H9 (cell line): ENCODE measurements at regions not wholly inside any gene's neighbourhood (a gene's known extent, or its start where the extent isn't known, plus 50 kb on each side); places are given as distances from the start of the nearest gene placed in this dataset.
A peak's percentile ranks its signal among the peaks of the same experiment; 100 is the strongest.

Source experiments
- DNase-seq: peaks from one replicate; pipeline ENCODE4 v3.0.0-alpha.2; 2017
- H2AFZ ChIP-seq: one replicate; pipeline ENCODE4 v1.6.1; 2013; ENCODE audit warnings: mild to moderate bottlenecking, low read length, control low read depth, moderate library complexity
- H2AK5ac ChIP-seq: 2 replicates; pipeline ENCODE4 v1.6.1; 2013; ENCODE audit warnings: low read length, control low read depth, mixed read lengths; ENCODE audit not compliant: insufficient read length
- H2BK120ac ChIP-seq: one replicate; pipeline ENCODE4 v1.6.1; 2013; ENCODE audit warnings: low read depth, mild to moderate bottlenecking, low read length, control low read depth, inconsistent platforms; ENCODE audit not compliant: poor library complexity, severe bottlenecking
- H2BK12ac ChIP-seq: 2 replicates; pipeline ENCODE4 v1.6.1; 2013; ENCODE audit warnings: low read length, control low read depth, mixed read lengths, low read depth; ENCODE audit not compliant: insufficient read length
- H2BK15ac ChIP-seq: 2 replicates; pipeline ENCODE4 v1.6.1; 2013; ENCODE audit warnings: low read depth, low read length, control low read depth
- H2BK20ac ChIP-seq: one replicate; pipeline ENCODE4 v1.6.1; 2013; ENCODE audit warnings: low read depth, mild to moderate bottlenecking, low read length, control low read depth, inconsistent platforms; ENCODE audit not compliant: poor library complexity, severe bottlenecking
- H2BK5ac ChIP-seq: 2 replicates; pipeline ENCODE4 v1.6.1; 2013; ENCODE audit warnings: low read length, control low read depth, mixed read lengths; ENCODE audit not compliant: insufficient read length
- H3K14ac ChIP-seq: 2 replicates; pipeline ENCODE4 v1.6.1; 2013; ENCODE audit warnings: low read length, control low read depth; ENCODE audit not compliant: insufficient read depth
- H3K18ac ChIP-seq: 2 replicates; pipeline ENCODE4 v1.6.1; 2013; ENCODE audit warnings: low read depth, mild to moderate bottlenecking, mixed read lengths, low read length, control low read depth; ENCODE audit not compliant: insufficient read length
- H3K23ac ChIP-seq: 2 replicates; pipeline ENCODE4 v1.6.1; 2013; ENCODE audit warnings: low read length, control low read depth, mixed read lengths, low read depth; ENCODE audit not compliant: insufficient read length
- H3K23me2 ChIP-seq: 2 replicates; pipeline ENCODE4 v1.6.1; 2013; ENCODE audit warnings: low read depth, mild to moderate bottlenecking, mixed read lengths, low read length, control low read depth; ENCODE audit not compliant: insufficient read length, poor library complexity, severe bottlenecking
- H3K27ac ChIP-seq: 2 replicates; pipeline ENCODE4 v1.5.1; 2013; ENCODE audit warnings: low read length, control low read depth, mixed read lengths, low read depth; ENCODE audit not compliant: insufficient read length
- H3K27me3 ChIP-seq: 2 replicates; pipeline ENCODE4 v1.6.1; 2013; ENCODE audit warnings: low read length, control low read depth, inconsistent platforms; ENCODE audit not compliant: insufficient read depth
- H3K4ac ChIP-seq: 2 replicates; pipeline ENCODE4 v1.6.1; 2013; ENCODE audit warnings: low read depth, mild to moderate bottlenecking, control low read depth, inconsistent platforms, low read length, moderate library complexity
- H3K4me1 ChIP-seq: 2 replicates; pipeline ENCODE4 v1.6.1; 2013; ENCODE audit warnings: low read length, control low read depth, inconsistent platforms; ENCODE audit not compliant: insufficient read depth
- H3K4me2 ChIP-seq: 2 replicates; pipeline ENCODE4 v1.6.1; 2013; ENCODE audit warnings: low read length, control low read depth, mixed read lengths; ENCODE audit not compliant: insufficient read length, insufficient read depth
- H3K56ac ChIP-seq: 2 replicates; pipeline ENCODE4 v1.6.1; 2013; ENCODE audit warnings: low read depth, mild to moderate bottlenecking, mixed read lengths, low read length, control low read depth; ENCODE audit not compliant: insufficient read length
- H3K79me1 ChIP-seq: 2 replicates; pipeline ENCODE4 v1.6.1; 2013; ENCODE audit warnings: low read depth, mild to moderate bottlenecking, moderate library complexity, low read length, control low read depth, inconsistent platforms; ENCODE audit not compliant: insufficient read depth, poor library complexity, severe bottlenecking
- H3K79me2 ChIP-seq: 2 replicates; pipeline ENCODE4 v1.6.1; 2013; ENCODE audit warnings: low read length, control low read depth, inconsistent platforms; ENCODE audit not compliant: insufficient read depth
- H3K9ac ChIP-seq: 2 replicates; pipeline ENCODE4 v1.6.1; 2013; ENCODE audit warnings: low read length, control low read depth, mixed read lengths; ENCODE audit not compliant: insufficient read length; ENCODE audit errors: extremely low read depth
- H3K9me3 ChIP-seq: one replicate; pipeline ENCODE4 v1.6.1; 2013; ENCODE audit warnings: low read depth, low read length, inconsistent platforms; ENCODE audit not compliant: control insufficient read depth
- H3T11ph ChIP-seq: one replicate; pipeline ENCODE4 v1.6.1; 2013; ENCODE audit warnings: mild to moderate bottlenecking, low read length, control low read depth, inconsistent platforms
- H4K20me1 ChIP-seq: one replicate; pipeline ENCODE4 v1.6.1; 2013; ENCODE audit not compliant: control insufficient read depth, insufficient read length, insufficient read depth
- H4K5ac ChIP-seq: 2 replicates; pipeline ENCODE4 v1.6.1; 2013; ENCODE audit warnings: low read depth, mild to moderate bottlenecking, mixed read lengths, low read length, control low read depth; ENCODE audit not compliant: insufficient read length
- H4K8ac ChIP-seq: replicated peaks from 2 replicates; pipeline ENCODE4 v1.6.1; 2013; ENCODE audit warnings: low read length, control low read depth, mixed read lengths, low read depth; ENCODE audit not compliant: insufficient read length
- H4K91ac ChIP-seq: 2 replicates; pipeline ENCODE4 v1.6.1; 2013; ENCODE audit warnings: low read depth, mild to moderate bottlenecking, moderate library complexity, mixed read lengths, low read length, control low read depth; ENCODE audit not compliant: insufficient read length
- H3K27ac Mint-ChIP-seq, 3 experiments: 2 replicates in 2 of 3; 3 replicates in 1 of 3; pipeline ENCODE4 v1.8.0; 2020 to 2021; ENCODE audit warnings: mixed read lengths in 3 of 3, mild to moderate bottlenecking in 1 of 3, moderate library complexity in 1 of 3
- H3K27me3 Mint-ChIP-seq: 2 replicates; pipeline ENCODE4 v1.8.0; 2021; ENCODE audit warnings: low read depth, mild to moderate bottlenecking, moderate library complexity, mixed read lengths
- H3K36me3 Mint-ChIP-seq, 3 experiments: 2 replicates in 2 of 3; 3 replicates in 1 of 3; pipeline ENCODE4 v1.8.0; 2020 to 2021; ENCODE audit warnings: low read depth in 3 of 3, mixed read lengths in 3 of 3; ENCODE audit not compliant: insufficient read depth in 1 of 3
- H3K4me1 Mint-ChIP-seq, 2 experiments: 2 replicates each; pipeline ENCODE4 v1.8.0; 2020; ENCODE audit warnings: mixed read lengths in 2 of 2
- H3K4me3 Mint-ChIP-seq, 2 experiments: 2 replicates in 1 of 2; 3 replicates in 1 of 2; pipeline ENCODE4 v1.8.0; 2020 to 2021; ENCODE audit warnings: mild to moderate bottlenecking in 2 of 2, mixed read lengths in 2 of 2, moderate library complexity in 1 of 2
- H3K9me3 Mint-ChIP-seq, 2 experiments: 2 replicates in 1 of 2; 3 replicates in 1 of 2; pipeline ENCODE4 v1.8.0; 2020; ENCODE audit warnings: mild to moderate bottlenecking in 2 of 2, mixed read lengths in 2 of 2, moderate library complexity in 1 of 2
- WGBS: extraction: QIAGEN DNeasy Blood & Tissue Kit; methylation state at CpG from one replicate; pipeline ENCODE4 v1.1.7; 2013; ENCODE audit warnings: missing lambda C conversion rate, low lambda C conversion rate, mixed read lengths; ENCODE audit not compliant: insufficient read length; ENCODE audit errors: extremely low coverage; 5-methylcytosine and 5-hydroxymethylcytosine counted together
- TF ChIP-seq, protein P1 (sequence below): fragments of 200-600 bp; sonication (generic); conservative IDR thresholded peaks from 3 replicates; pipeline ENCODE4 v1.8.0; 2021; ENCODE audit warnings: antibody characterized with exemption, mild to moderate bottlenecking

DNA sequence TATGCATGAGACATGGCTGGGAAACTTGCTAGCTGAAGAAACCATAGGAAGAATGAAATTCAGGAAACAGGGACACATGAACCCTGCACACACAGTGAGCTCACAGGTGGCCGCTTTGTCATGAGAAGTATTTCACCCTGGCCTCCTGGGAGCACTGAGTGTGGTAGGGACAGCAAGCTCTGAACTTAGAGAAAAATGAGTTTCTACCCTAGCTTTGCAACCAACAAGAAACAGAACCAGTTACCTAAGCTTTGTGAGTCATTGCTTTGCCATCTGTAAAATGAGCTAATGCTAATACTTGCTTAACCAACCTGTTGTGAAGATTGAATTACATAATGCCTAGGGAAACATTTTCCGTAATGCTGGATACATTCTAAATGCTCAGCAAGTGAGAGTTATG is 206.6 kb upstream of the HS3ST1 start:
- TF ChIP-seq, protein P1, sequence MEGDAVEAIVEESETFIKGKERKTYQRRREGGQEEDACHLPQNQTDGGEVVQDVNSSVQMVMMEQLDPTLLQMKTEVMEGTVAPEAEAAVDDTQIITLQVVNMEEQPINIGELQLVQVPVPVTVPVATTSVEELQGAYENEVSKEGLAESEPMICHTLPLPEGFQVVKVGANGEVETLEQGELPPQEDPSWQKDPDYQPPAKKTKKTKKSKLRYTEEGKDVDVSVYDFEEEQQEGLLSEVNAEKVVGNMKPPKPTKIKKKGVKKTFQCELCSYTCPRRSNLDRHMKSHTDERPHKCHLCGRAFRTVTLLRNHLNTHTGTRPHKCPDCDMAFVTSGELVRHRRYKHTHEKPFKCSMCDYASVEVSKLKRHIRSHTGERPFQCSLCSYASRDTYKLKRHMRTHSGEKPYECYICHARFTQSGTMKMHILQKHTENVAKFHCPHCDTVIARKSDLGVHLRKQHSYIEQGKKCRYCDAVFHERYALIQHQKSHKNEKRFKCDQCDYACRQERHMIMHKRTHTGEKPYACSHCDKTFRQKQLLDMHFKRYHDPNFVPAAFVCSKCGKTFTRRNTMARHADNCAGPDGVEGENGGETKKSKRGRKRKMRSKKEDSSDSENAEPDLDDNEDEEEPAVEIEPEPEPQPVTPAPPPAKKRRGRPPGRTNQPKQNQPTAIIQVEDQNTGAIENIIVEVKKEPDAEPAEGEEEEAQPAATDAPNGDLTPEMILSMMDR: no peak
- Histone ChIP-seq H3T11ph (no peak overlapping the region), H3K9ac (no peak overlapping the region), H3K4me2 (no peak overlapping the region), H2AFZ (no peak overlapping the region), H3K18ac (no peak overlapping the region), H3K4me1 (no peaks in the 10 kb centered on the region), H4K5ac (no peak overlapping the region), H2AK5ac (no peak overlapping the region), H3K9me3 (no peaks in the 10 kb centered on the region), H3K4ac (no peak overlapping the region), H3K79me2 (no peaks in the 10 kb centered on the region), H3K27ac (no peak overlapping the region), H2BK5ac (no peak overlapping the region), H2BK20ac (no peak overlapping the region), H3K14ac (no peak overlapping the region), H3K23ac (no peak overlapping the region), H4K91ac (no peak overlapping the region), H2BK15ac (no peak overlapping the region), H4K8ac (no peak overlapping the region), H3K27me3 (no peaks in the 10 kb centered on the region), H2BK12ac (no peak overlapping the region), H2BK120ac (no peak overlapping the region), H3K23me2 (no peaks in the 10 kb centered on the region), H3K79me1 (no peaks in the 10 kb centered on the region), H3K56ac (no peak overlapping the region), H4K20me1 (no peaks in the 10 kb centered on the region)
- Mint-ChIP-seq H3K4me3 (no peak overlapping the region), H3K4me1 (peaks cover 15 to 17% of the 10 kb centered on the region in 2 experiments), H3K9me3 (peaks cover 13 to 18% of the 10 kb centered on the region in 2 experiments), H3K36me3 (peaks cover 2 to 11% (median 10%) of the 10 kb centered on the region in 3 experiments; a peak in 4 of 7 replicates), H3K27ac (0 out of 7 replicates have a peak overlapping the region, but pooled peaks of 1 of the 3 experiments have one; percentile 35), H3K27me3 (no peaks in the 10 kb centered on the region)
- no CpG with 5 or more reads among the region's 2 CpGs for WGBS
- DNase-seq: no peak
